H1 (cell line): ENCODE measurements at regions not wholly inside any gene's neighbourhood (a gene's known extent, or its start where the extent isn't known, plus 50 kb on each side); places are given as distances from the start of the nearest gene placed in this dataset.

Experiments
- ASH2L ChIP-seq: fragments of 200-600, 300-600 bp; sonication (generic); IDR thresholded peaks from one replicate; pipeline ENCODE4 v1.7.1; 2017; ENCODE audit warnings: low read length
- CTCF ChIP-seq, 3 experiments: IDR thresholded peaks; 1 replicate in 2 of 3; 2 replicates in 1 of 3; pipeline versions ENCODE4 v1.5.1 to v1.6.1; 2011; ENCODE audit warnings: low read length in 3 of 3, mild to moderate bottlenecking in 3 of 3, inconsistent platforms in 2 of 3, low read depth in 1 of 3, moderate library complexity in 1 of 3; ENCODE audit not compliant: insufficient read depth in 1 of 3; ENCODE audit errors: control extremely low read depth in 1 of 3
- POLR2A ChIP-seq, 2 experiments: IDR thresholded peaks; 1 replicate in 1 of 2; 2 replicates in 1 of 2; pipeline ENCODE4 v1.6.1; 2011; ENCODE audit warnings: low read depth in 2 of 2, low read length in 2 of 2, mild to moderate bottlenecking in 2 of 2; ENCODE audit errors: control extremely low read depth in 1 of 2
- SIN3A ChIP-seq, 2 experiments: IDR thresholded peaks in 1 of 2; conservative IDR thresholded peaks in 1 of 2; 2 replicates each; pipeline ENCODE4 v1.6.1; 2011 to 2012; ENCODE audit warnings: low read length in 2 of 2, improper control_type of control experiment in 1 of 2, low read depth in 1 of 2, mild to moderate bottlenecking in 1 of 2

GRCh38 chr10:31728698-31729224, 199.9 kb downstream of the ARHGAP12 start:
- TF ChIP-seq CTCF (IDR thresholded peaks at IDR 0.05; ENCODE audit: control extremely low read depth in 1 of 3, insufficient read depth in 1 of 3, low read depth in 1 of 3, low read length in 3 of 3) = no peak
- no peak for TF ChIP-seq ASH2L
- no peak for TF ChIP-seq POLR2A (IDR thresholded peaks at IDR 0.05; ENCODE audit: control extremely low read depth in 1 of 2, low read depth in 2 of 2, low read length in 2 of 2)
- no peak for TF ChIP-seq SIN3A (conservative IDR thresholded peaks at IDR 0.05 in 1 of 2, IDR thresholded peaks at IDR 0.05 in 1 of 2; ENCODE audit: low read depth in 1 of 2, low read length in 2 of 2)
